ENCODE measurements at regions not wholly inside any gene's neighbourhood (a gene's known extent, or its start where the extent isn't known, plus 50 kb on each side); places are given as distances from the start of the nearest gene placed in this dataset.

DNA sequence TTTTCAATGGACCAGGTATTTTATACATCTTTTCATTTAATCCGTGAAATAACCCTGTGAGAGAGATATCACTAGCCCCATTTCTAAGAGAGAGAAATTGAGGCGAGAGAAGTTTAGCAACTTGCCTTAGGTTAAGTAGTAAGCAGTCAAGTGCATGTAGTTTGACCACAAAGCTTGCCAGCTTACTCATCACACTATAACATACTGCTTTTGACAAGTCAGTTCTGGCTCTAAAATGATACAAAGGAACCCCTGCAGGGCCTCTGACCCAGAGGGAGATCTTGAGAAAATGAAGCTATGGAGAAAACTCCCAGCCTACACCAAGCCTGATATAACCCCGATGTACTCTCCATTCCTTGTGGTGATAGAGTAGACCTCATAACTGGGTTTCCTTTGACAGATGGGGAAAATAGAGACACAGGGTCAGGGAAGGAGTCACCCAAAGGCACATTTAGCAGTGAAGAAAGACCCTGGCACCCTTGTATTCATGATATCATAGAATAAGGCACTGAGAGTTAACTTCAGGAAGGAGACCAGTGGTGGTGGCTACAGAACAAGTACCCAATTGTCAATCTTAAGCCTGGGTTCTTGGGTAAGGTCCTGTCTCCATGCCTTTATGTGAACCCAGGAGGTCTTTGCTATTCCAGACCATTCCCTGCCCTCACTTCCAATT, 60.2 kb upstream of the MSN start:
- TF ChIP-seq BHLHE40 (IDR thresholded peaks at IDR 0.05; ENCODE audit: borderline replicate concordance): no peak
- TF ChIP-seq SP1 (IDR thresholded peaks at IDR 0.05): no peak
- TF ChIP-seq CTBP1 (IDR thresholded peaks at IDR 0.05; ENCODE audit: borderline replicate concordance): no peak
- TF ChIP-seq ELF4 (IDR thresholded peaks at IDR 0.05): no peak
- no peak for TF ChIP-seq TARDBP (IDR thresholded peaks at IDR 0.05)
- no peak for TF ChIP-seq ARNT (IDR thresholded peaks at IDR 0.05)
- TF ChIP-seq ZNF384 (IDR thresholded peaks at IDR 0.05): no peak
- TF ChIP-seq SUZ12 (IDR thresholded peaks at IDR 0.05): no peak
- TF ChIP-seq FOXA1 (IDR thresholded peaks at IDR 0.05): no peak
- no peak for TF ChIP-seq FOXM1 (IDR thresholded peaks at IDR 0.05; ENCODE audit: borderline replicate concordance)
- TF ChIP-seq HDGF (IDR thresholded peaks at IDR 0.05; ENCODE audit: borderline replicate concordance): no peak
- TF ChIP-seq, protein P1, sequence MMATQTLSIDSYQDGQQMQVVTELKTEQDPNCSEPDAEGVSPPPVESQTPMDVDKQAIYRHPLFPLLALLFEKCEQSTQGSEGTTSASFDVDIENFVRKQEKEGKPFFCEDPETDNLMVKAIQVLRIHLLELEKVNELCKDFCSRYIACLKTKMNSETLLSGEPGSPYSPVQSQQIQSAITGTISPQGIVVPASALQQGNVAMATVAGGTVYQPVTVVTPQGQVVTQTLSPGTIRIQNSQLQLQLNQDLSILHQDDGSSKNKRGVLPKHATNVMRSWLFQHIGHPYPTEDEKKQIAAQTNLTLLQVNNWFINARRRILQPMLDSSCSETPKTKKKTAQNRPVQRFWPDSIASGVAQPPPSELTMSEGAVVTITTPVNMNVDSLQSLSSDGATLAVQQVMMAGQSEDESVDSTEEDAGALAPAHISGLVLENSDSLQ (IDR thresholded peaks at IDR 0.05): no peak
- TF ChIP-seq L3MBTL2 (conservative IDR thresholded peaks at IDR 0.05): no peak
- no peak for TF ChIP-seq FOXK2 (IDR thresholded peaks at IDR 0.05)
